ENCODE measurements at regions not wholly inside any gene's neighbourhood (a gene's known extent, or its start where the extent isn't known, plus 50 kb on each side); places are given as distances from the start of the nearest gene placed in this dataset.

- Histone ChIP-seq H3K9ac (ENCODE audit: low read depth, low read length) (no peak overlapping the region), H3K4me1 (ENCODE audit: control insufficient read depth, insufficient read depth, low read length) (no peaks in the 10 kb centered on the region), H3K14ac (replicated peaks; ENCODE audit: low read depth, low read length) (no peak overlapping the region), H2AK9ac (replicated peaks; ENCODE audit: low read depth, low read length, poor library complexity) (no peak overlapping the region), H2BK5ac (ENCODE audit: low read depth, low read length, poor library complexity, severe bottlenecking) (no peak overlapping the region), H3K4me3 (ENCODE audit: insufficient read depth, low read depth, low read length) (no peak overlapping the region), H3K4me2 (ENCODE audit: low read depth, low read length) (no peak overlapping the region), H2AFZ (replicated peaks; ENCODE audit: low read length, poor library complexity) (no peak overlapping the region), H4K20me1 (ENCODE audit: insufficient read depth, low read length) (no peaks in the 10 kb centered on the region), H2BK20ac (ENCODE audit: low read depth, low read length) (no peak overlapping the region), H4K5ac (ENCODE audit: low read depth, low read length) (no peak overlapping the region), H4K91ac (ENCODE audit: insufficient read depth, low read depth, low read length) (no peak overlapping the region), H2BK15ac (ENCODE audit: low read depth, low read length) (no peak overlapping the region), H3K4ac (ENCODE audit: low read depth, low read length) (no peak overlapping the region), H3K27me3 (ENCODE audit: control insufficient read depth, insufficient read depth, low read length) (peaks cover 6% of the 10 kb centered on the region), H2BK120ac (ENCODE audit: low read depth, low read length) (no peak overlapping the region), H3K56ac (ENCODE audit: extremely low read depth, insufficient read depth, low read length) (no peak overlapping the region), H3K9me1 (ENCODE audit: insufficient read depth, low read length) (no peaks in the 10 kb centered on the region), H3K79me1 (ENCODE audit: low read depth in 1 of 2, low read length in 2 of 2) (no peaks in the 10 kb centered on the region), H3K9me3 (ENCODE audit: control insufficient read depth, insufficient read depth, low read length) (no peaks in the 10 kb centered on the region; the same call in 1 of the 2 replicates), H3K27ac (ENCODE audit: insufficient read depth, low read length) (no peak overlapping the region), H3K36me3 (ENCODE audit: control insufficient read depth, insufficient read depth, low read length) (no peaks in the 10 kb centered on the region), H4K8ac (ENCODE audit: low read depth in 2 of 2, low read length in 2 of 2) (no peak overlapping the region), H3K18ac (ENCODE audit: low read depth, low read length) (no peak overlapping the region), H3K23ac (ENCODE audit: low read depth, low read length) (no peak overlapping the region), H2AK5ac (ENCODE audit: low read depth, low read length) (no peak overlapping the region)
- no CpG with 5 or more reads among the region's 1 CpG for WGBS, 2 experiments (ENCODE audit: extremely low coverage in 2 of 2, insufficient read length in 1 of 2)
- no TSS peak for BruUV-seq (replicated peaks)
- ATAC-seq (ENCODE audit: low read depth) = no peak
- intact Hi-C loops (cut with micrococcal nuclease) = no loop called here
- dilution Hi-C loops (cut with HindIII; ENCODE audit: low sequenced_read_pairs, unreplicated experiment) = no loop called here
- DNase-seq = no peak
- TF ChIP-seq RFX5 (IDR thresholded peaks at IDR 0.05; ENCODE audit: low read depth, low read length) (no peak), FOS (IDR thresholded peaks at IDR 0.05; ENCODE audit: low read depth, low read length) (no peak), ELK1 (IDR thresholded peaks at IDR 0.05; ENCODE audit: borderline replicate concordance, low read depth, low read length) (no peak), MAZ (IDR thresholded peaks at IDR 0.05; ENCODE audit: borderline replicate concordance, low read depth, low read length) (no peak), RCOR1 (IDR thresholded peaks at IDR 0.05; ENCODE audit: insufficient replicate concordance, low read length) (no peak), BHLHE40 (IDR thresholded peaks at IDR 0.05; ENCODE audit: low read depth, low read length) (no peak), RAD21 (IDR thresholded peaks at IDR 0.05; ENCODE audit: low read length) (no peak)
- ChIA-PET POLR2A (ENCODE audit: unreplicated experiment) (no interaction called here), CTCF (interaction anchor here (1.6 kb wide), 1 partner anchor 9 kb away, joined by 3 read pairs; no protein-coding TSS in a partner anchor)
- in situ Hi-C loops (cut with MboI; ENCODE audit: low sequenced_read_pairs) = no loop called here
Measured at GRCh38 chr2:133959066-133959465, 294.8 kb upstream of the MGAT5 start.
